DMS 273 (cell line): ENCODE measurements at regions not wholly inside any gene's neighbourhood (a gene's known extent, or its start where the extent isn't known, plus 50 kb on each side); places are given as distances from the start of the nearest gene placed in this dataset.
A peak's percentile ranks its signal among the peaks of the same experiment; 100 is the strongest.
"Not testable (repeated sequence)": the region's sequence is repeated elsewhere in the genome, so short reads cannot be mapped to it uniquely, and the experiment has no call there.

Source experiments
- DNase-seq: peaks from one replicate; lab custom pipeline; 2025; ENCODE audit not compliant: unreplicated experiment; lab: John Stamatoyannopoulos, UW

DNA sequence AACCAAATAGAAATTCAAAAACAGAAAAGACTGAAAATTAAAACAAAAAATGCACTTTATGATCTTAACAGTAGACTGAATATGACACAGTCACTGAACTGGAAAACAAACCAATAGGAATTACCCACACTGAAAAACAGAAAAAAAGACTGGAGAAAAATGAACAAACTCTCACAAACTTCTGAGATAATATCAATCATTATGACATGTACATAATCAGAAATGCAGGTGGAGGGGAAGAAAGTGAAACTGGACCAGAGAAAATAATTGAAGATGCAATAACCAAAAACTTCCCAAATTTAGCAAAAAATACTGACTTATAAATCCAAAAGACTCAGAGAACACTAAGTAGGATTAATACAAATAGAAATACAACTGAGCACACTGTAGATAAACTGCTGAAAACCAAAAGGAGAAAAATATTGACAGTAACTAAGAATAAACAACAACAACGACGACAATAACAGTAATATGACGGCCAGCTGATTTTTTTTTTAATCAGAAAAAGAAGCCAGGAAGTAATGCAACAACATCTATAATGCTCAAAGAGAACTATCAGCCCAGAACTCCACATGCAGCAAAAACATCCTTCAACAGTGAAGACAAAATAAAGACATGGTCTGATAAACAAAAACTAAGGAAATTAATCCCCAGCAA lies 108.1 kb downstream of the ZFAND4 start:
- DNase-seq, result no peak

DNA sequence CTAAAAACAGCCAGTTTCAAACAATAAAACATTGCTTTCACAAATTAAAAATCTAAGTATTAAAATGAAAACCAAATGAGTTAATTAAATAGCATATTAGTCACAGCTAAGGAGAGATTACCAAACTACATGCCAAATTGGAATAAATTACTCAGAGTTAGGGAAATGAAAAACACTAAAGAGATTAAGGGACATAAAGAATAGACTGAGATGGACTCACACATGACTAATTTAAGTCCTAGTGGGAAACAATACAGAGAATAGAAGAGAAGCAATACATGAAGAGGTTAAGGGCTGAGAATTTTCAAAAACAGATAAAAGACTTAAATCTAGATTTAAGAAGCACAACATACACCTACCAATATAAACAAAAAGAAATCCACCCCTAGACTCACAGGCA lies 110.6 kb downstream of the ZFAND4 start:
- DNase-seq, result no peak

DNA sequence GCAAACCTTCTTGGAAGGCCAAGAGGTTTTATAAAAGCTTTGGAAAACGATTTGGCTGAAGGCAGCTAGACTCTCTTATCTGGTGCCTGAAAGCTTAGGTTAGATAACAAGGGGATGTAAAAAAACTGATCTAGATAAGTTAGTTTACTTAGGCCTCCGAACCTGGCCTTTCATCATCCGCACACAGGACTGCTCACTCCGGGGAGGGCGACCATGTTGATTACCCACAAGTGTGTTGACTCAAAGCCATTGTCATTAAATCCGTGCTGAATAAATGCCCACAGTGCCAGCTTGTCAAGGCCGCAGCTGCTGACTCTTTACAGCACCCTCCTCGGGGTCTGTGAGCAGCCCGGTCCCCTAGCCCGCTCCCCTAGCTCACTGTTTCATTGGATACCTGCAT lies 112.3 kb downstream of the ZFAND4 start:
- DNase-seq, result no peak

DNA sequence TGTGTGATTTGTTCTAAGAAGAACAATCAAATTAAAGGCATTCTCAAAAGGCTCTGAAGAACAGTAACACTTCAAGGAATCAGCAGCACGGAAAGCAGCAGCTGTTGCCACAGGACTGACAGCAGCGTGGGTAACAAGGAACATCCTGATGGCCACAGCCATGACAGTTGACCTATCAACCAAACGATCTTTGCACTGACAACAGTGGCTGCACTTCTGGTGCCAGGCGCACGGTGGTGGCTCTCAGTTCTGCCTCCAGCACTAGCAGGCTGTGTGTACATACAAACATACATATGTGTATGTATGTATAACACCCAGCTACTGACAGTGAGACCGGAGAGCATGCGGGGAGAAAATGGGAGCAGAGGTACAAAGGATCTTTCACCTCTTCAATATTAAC lies 114.1 kb downstream of the ZFAND4 start:
- no peak for DNase-seq

GRCh38 chr10:45557275-45557905 lies 115.2 kb downstream of the ZFAND4 start:
- DNase-seq, result no peak

- no peak for DNase-seq
Observed at GRCh38 chr10:45555795-45556194, 116.8 kb downstream of the ZFAND4 start.

- DNase-seq, result not testable (repeated sequence)
Observed at GRCh38 chr10:45555332-45555731, 117.2 kb downstream of the ZFAND4 start.

DNA sequence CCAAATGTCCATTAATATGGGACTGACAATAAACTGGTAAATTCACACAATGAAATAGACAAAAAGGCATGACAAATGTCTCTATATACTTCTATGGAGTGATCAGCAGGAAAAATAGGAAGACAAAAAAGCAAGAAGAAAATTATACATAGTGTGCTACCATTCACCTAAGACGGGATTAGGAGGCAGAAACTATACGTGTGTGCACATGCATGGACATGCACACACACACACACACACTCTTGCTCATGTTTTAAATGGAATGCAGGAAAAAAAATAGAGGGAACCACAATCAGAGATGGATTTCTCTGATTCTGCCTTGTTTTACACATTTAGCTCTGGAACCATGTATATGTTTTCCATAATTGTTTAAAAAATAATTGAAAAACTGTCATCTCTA lies 119.0 kb downstream of the ZFAND4 start:
- no peak for DNase-seq

- DNase-seq, result no peak
Observed at GRCh38 chr10:45553155-45553554, 119.4 kb downstream of the ZFAND4 start.

DNA sequence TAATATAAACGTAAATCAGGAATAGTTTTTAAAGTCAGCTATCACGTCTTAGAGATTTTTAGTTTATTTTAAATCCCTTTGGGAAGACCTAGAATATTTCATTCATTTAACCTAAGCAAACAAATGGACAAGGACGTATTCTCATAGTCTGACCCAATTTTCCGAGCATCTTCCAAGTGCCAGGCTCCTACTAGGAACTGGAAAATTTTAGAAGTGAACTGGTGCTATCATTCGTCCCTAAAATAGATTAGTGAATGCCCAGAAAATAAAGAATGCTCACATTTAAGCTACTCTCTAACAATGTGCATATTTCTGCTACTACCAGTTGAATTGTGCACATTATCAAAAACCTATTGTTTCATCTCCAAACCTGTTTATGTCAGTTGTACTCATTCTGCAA lies 120.1 kb downstream of the ZFAND4 start:
- DNase-seq, result no peak

DNA sequence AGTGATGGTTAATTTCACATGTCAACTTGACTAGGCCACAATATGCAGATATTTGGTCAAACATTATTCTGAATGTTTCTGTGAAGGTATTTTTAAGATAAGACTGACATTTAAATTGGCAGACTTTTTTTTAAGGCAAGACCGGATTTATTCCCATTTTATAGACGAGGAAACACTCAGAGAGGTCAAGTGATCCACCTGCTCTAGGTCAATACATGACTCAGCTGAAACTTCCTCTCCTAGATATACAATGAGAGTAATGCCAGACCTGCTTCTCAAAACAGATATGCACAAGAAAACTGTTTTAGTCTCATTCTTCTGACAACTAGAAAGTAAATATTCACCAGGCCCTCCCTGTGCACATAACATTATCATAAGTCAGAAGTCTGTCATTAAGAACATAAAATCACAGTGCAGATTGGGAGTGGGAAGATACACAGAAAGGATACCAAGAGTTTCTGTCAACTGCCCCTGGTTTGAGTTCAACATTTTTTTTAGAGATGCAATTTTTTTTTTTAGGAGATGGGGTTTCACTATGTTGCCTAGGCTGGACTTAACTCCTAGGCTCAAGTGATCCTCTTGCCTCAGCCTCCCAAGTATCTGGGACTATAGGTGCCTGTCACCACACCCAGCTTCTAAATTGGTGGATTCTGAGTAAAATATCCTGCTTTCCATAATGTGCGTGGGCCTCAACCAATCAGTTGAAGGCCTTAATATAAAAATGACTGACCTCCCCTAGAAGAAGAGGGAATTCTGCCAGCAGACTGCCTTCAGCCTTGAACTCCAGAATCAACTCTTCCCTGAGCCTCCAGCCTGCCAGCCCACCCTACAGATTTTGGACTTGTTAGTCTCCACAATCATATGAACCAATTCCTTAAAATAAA lies 121.4 kb downstream of the ZFAND4 start:
- DNase-seq, result no peak

- no peak for DNase-seq
Observed at GRCh38 chr10:45548068-45548467, 124.5 kb downstream of the ZFAND4 start.

GRCh38 chr10:45547207-45547606 lies 125.4 kb downstream of the ZFAND4 start:
- no peak for DNase-seq

- DNase-seq, result no peak
Observed at GRCh38 chr10:45545150-45545549, 127.4 kb downstream of the ZFAND4 start.

- DNase-seq, result no peak
Observed at GRCh38 chr10:45544191-45544590, 128.4 kb downstream of the ZFAND4 start.

DNA sequence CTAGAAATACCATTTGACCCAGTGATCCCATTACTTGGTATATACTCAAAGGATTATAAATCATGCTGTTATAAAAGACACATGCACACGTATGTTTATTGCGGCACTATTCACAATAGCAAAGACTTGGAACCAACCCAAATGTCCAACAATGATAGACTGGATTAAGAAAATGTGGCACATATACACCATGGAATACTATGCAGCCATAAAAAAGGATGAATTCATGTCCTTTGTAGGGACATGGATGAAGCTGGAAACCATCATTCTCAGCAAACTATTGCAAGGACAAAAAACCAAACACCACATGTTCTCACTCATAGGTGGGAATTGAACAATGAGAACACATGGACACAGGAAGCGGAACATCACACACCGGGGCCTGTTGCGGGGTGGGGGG lies 131.5 kb downstream of the ZFAND4 start:
- not testable (repeated sequence) for DNase-seq

DNA sequence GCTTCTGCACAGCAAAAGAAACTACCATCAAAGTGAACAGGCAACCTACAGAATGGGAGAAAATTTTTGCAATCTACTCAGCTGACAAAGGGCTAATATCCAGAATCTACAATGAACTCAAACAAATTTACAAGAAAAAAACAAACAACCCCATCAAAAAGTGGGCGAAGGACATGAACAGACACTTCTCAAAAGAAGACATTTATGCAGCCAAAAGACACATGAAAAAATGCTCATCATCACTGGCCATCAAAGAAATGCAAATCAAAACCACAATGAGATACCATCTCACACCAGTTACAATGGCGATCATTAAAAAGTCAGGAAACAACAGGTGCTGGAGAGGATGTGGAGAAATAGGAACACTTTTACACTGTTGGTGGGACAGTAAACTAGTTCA lies 132.0 kb downstream of the ZFAND4 start:
- DNase-seq, result not testable (repeated sequence)

GRCh38 chr10:45539569-45539968 lies 133.0 kb downstream of the ZFAND4 start:
- not testable (repeated sequence) for DNase-seq

- no peak for DNase-seq
Observed at GRCh38 chr10:45534572-45534971, 138.0 kb downstream of the ZFAND4 start.

- DNase-seq, result peak; percentile 5
Observed at GRCh38 chr10:45532480-45532879, 140.1 kb downstream of the ZFAND4 start.

- DNase-seq, result no peak
Observed at GRCh38 chr10:45526309-45526905, 146.2 kb downstream of the ZFAND4 start.

GRCh38 chr10:45520476-45520875 lies 146.5 kb downstream of the ALOX5 start:
- DNase-seq, result no peak
